NCI-H69 (cell line): ENCODE measurements at regions not wholly inside any gene's neighbourhood (a gene's known extent, or its start where the extent isn't known, plus 50 kb on each side); places are given as distances from the start of the nearest gene placed in this dataset.
A peak's percentile ranks its signal among the peaks of the same experiment; 100 is the strongest.
"Not testable (repeated sequence)": the region's sequence is repeated elsewhere in the genome, so short reads cannot be mapped to it uniquely, and the experiment has no call there.

Experiments
- DNase-seq: peaks from one replicate; lab custom pipeline; 2025; lab: John Stamatoyannopoulos, UW

GRCh38 chr4:131883181-131883580 is 1265.9 kb upstream of the PCDH10 start:
- not testable (repeated sequence) for DNase-seq

GRCh38 chr4:131925662-131926061 is 1223.4 kb upstream of the PCDH10 start:
- not testable (repeated sequence) for DNase-seq

GRCh38 chr4:131967646-131968045 is 1181.4 kb upstream of the PCDH10 start:
- DNase-seq = not testable (repeated sequence)

- DNase-seq = no peak
These were observed 1174.4 kb upstream of the PCDH10 start for GRCh38 chr4:131974730-131975129.

- DNase-seq = not testable (repeated sequence)
These were observed 1173.6 kb upstream of the PCDH10 start for GRCh38 chr4:131975276-131976132.

GRCh38 chr4:131976133-131977002 is 1172.7 kb upstream of the PCDH10 start:
- DNase-seq = not testable (repeated sequence)

- no peak for DNase-seq
These were observed 1171.0 kb upstream of the PCDH10 start for GRCh38 chr4:131978120-131978519.

- DNase-seq = no peak
These were observed 1159.5 kb upstream of the PCDH10 start for GRCh38 chr4:131989576-131989975.

GRCh38 chr4:132001542-132001941 is 1147.6 kb upstream of the PCDH10 start:
- DNase-seq = no peak

GRCh38 chr4:132003593-132003992 is 1145.5 kb upstream of the PCDH10 start:
- no peak for DNase-seq

GRCh38 chr4:132015321-132015720 is 1133.8 kb upstream of the PCDH10 start:
- no peak for DNase-seq

- DNase-seq = no peak
These were observed 1132.3 kb upstream of the PCDH10 start for GRCh38 chr4:132016703-132017350.

- peak; percentile 92 for DNase-seq
These were observed 1122.9 kb upstream of the PCDH10 start for GRCh38 chr4:132026166-132026565.

- DNase-seq = peak; percentile 51
These were observed 1122.3 kb upstream of the PCDH10 start for GRCh38 chr4:132026816-132027215.

- no peak for DNase-seq
These were observed 1092.6 kb upstream of the PCDH10 start for GRCh38 chr4:132056496-132056895.

- no peak for DNase-seq
These were observed 1089.9 kb upstream of the PCDH10 start for GRCh38 chr4:132059227-132059626.

- DNase-seq = no peak
These were observed 1086.4 kb upstream of the PCDH10 start for GRCh38 chr4:132062611-132063239.

GRCh38 chr4:132063829-132064228 is 1085.3 kb upstream of the PCDH10 start:
- DNase-seq = peak; percentile 3

- DNase-seq = no peak
These were observed 1083.1 kb upstream of the PCDH10 start for GRCh38 chr4:132065940-132066495.

- DNase-seq = no peak
These were observed 1077.3 kb upstream of the PCDH10 start for GRCh38 chr4:132071815-132072214.

- DNase-seq = no peak
These were observed 1072.3 kb upstream of the PCDH10 start for GRCh38 chr4:132076829-132077228.

- peak; percentile 2 for DNase-seq
These were observed 1064.0 kb upstream of the PCDH10 start for GRCh38 chr4:132085105-132085504.
